GM19324 (cell line): ENCODE measurements at regions not wholly inside any gene's neighbourhood (a gene's known extent, or its start where the extent isn't known, plus 50 kb on each side); places are given as distances from the start of the nearest gene placed in this dataset.

Source experiments
- ATAC-seq: cut with Tn5 transposase; IDR thresholded peaks from one replicate; pipeline ENCODE4 v1.9.1; 2021; ENCODE audit warnings: mild to moderate bottlenecking, moderate library complexity; ENCODE audit not compliant: unreplicated experiment, low FRiP score

DNA sequence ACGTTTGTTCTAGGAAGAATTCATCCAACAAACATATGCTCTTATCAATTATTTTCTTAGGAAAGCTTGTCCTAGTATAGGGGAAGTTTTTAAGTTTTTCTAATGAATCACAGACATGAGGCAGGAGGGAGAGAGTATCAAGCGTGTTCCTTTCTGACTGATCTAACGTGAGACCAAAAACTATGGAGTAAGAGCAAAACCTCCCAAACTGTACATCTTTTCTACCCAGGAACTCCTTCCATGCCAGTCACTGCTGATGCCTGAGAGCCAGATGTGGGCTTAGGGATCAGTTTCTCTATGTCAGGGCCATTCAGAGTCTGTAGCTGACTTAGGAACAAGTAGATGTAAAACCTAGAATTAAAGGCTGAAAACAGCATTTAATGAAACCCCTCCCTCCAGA lies 51.7 kb upstream of the NFIB start:
- ATAC-seq, result no peak
